HUDEP-2 (cell line): ENCODE measurements at regions not wholly inside any gene's neighbourhood (a gene's known extent, or its start where the extent isn't known, plus 50 kb on each side); places are given as distances from the start of the nearest gene placed in this dataset.

Experiments used
- DNase-seq, 76 experiments: peaks; one replicate each; lab custom pipeline; 2025; ENCODE audit not compliant: unreplicated experiment in 76 of 76; lab: John Stamatoyannopoulos, UW

- no peak for DNase-seq
Measured at GRCh38 chr13:80284290-80284689, 56.6 kb downstream of the SPRY2 start.

DNA sequence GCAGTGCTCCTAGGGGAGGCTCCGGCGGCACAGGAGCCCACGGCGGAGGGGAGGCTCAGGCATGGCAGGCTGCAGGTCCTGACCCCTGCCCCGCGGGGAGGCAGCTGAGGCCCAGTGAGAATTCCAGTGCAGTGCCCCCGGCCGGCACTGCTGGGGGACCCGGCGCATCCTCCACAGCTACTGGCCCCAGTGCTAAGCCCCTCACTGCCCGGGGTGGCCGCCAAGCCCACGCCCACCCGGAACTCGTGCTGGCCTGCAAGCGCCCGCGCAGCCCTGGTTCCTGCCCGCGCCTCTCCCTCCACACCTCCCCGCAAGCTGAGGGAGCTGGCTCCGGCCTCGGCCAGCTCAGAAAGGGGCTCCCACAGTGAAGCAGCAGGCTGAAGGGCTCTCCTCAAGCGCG lies 62.2 kb downstream of the SPRY2 start:
- DNase-seq, result no peak

DNA sequence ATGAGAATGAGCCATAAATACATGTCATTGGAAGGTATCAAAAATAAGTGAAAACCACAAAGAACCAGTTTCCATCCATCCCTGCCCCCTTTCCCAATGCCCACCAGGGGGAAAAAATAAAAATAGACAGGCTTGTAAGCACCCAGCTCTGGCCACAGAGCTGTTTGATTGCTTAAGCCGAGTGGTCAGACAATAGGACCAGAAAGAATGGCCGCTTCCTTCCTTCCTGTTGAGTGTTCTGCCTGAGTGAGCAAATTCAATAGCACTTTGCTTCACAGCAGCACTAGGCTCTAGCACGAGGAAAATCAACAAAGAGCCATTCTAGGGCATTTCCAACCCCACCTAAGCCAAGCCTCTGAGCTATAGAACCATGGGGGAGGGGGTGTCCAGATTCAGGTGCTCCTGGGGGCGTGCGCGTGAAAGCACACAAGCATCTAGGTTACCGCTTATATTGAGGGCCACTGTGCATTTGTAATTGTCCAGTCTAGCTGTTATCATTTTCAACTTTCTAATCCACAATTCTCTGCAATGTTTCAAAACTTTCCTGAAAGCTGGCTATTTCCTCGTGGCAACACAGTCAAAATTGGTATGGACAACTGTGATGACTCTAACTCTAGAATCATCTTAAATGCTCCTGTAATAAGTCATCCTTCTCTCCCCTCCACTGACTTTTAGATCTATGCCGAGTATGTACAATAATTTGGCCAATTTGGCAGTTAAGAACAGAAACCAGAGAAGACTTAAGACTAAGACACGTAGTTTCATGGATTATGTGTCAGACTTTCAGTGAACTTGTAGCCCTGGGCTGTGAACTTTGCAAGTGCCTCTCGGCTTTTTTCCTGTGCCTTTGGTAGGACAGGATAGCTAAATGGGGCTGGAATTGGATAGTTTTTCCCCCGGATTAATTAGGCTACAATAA lies 64.3 kb downstream of the SPRY2 start:
- no peak for DNase-seq

DNA sequence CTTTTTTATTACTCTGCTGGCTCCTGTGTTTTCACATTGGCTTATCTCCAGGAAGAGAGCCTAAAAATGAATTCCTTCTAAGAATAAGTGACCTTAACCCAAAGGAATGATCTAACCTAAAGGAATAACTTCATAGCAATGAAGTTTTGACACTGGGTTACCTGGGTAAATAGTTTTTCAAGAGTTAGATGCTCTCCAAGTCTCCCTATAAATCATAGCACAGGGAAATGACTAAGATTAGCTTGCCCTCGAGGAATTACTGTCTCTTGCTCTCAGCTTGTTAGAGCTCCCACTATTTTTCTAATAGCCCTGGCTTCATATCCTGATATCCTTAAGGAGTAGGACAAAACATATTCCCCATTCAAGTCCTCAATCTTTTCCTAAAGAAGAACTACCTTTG lies 66.3 kb downstream of the SPRY2 start:
- no peak for DNase-seq

- DNase-seq, result no peak
Measured at GRCh38 chr13:80273718-80274117, 67.2 kb downstream of the SPRY2 start.

GRCh38 chr13:80265348-80265747 lies 75.6 kb downstream of the SPRY2 start:
- no peak for DNase-seq

DNA sequence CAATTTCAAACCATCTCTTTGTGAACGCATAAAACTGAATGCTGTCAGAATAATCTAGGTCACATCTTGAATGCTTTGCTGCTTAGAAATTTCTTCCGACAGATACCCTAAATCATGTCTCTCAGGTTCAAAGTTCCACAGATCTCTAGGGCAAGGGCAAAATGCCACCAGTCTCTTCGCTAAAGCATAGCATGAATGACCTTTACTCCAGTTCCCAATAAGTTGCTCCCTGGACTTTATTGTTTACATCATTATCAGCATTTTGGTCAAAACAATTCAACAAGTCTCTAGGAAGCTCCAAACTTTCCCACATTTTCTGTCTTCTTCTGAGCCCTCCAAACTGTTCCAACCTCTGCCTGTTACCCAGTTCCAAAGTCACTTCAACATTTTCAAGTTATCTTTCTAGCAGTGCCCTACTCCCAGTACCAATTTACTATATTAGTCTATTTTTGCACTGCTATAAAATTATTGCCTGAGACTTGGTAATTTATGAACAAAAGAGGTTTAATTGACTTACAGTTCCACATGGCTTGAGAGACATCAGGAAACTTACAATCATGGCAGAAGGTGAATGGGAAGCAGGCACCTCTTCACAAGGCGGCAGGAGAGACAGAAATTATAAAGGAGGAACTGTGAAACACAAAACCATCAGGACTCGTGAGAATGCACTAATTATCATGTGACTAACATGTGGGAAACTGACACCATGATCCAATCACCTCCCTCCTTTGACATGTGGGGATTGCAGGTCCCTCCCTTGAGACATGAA lies 77.0 kb downstream of the SPRY2 start:
- DNase-seq, result no peak

- no peak for DNase-seq
Measured at GRCh38 chr13:80262051-80262695, 78.8 kb downstream of the SPRY2 start.

DNA sequence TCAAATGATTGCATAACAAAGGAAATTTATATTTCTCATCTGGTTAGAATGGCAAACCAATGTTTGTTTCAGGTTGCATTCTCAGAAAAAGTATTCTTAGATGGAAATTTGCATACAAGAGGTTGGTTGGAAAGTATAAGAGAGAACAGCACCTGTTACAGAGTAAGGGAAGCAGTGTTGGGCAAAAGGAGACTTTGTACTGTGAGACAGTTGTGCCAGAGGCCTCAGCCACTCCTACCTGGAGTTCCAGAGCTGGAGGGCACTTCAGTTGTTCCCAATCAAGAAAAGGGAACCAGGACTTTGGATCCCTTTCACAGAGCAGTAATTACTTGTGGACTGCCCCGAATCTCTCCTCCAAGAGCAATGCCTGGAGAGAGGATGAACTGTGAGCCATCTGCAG lies 81.8 kb downstream of the SPRY2 start:
- DNase-seq, result no peak

GRCh38 chr13:80256352-80256932 lies 84.5 kb downstream of the SPRY2 start:
- no peak for DNase-seq

DNA sequence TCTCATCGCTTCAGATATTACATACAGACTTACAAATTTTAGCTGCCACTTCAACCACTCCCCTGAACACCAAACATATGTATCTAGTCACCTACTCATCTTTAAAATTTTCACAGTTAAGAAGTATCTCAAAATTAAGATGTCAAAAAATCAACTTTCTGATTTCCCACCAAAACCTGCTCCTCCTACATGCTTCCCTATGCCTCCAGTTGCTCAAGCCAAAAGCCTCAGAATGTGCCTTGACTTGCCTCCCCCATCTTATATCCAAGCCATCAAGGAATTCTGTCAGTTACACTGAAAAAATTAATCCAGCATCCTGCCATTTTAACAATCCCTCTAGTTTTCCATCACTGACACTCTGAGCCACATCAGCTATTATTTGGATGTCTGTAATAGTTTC lies 85.0 kb downstream of the SPRY2 start:
- no peak for DNase-seq

DNA sequence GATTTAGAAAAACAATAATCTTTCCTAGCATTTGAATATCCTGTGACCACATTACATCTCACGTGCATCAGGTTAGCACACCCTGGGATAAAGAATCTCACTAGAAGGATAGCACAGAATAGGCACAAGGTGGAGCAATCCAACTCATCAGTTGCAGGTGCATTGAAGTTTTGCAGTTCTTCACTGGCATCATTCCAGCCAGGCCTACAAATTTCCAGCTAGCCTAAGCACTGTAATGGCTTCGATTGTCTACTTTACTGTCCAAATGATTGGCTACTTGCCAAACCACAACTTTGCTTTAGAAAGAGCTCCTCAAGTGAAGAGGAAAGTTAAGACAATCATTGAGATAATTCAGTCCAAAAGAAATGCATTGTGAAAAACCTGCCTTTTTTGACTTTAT lies 89.5 kb downstream of the SPRY2 start:
- DNase-seq, result peak in 7 of 76 experiments; percentile 3 to 36 (median 19)

DNA sequence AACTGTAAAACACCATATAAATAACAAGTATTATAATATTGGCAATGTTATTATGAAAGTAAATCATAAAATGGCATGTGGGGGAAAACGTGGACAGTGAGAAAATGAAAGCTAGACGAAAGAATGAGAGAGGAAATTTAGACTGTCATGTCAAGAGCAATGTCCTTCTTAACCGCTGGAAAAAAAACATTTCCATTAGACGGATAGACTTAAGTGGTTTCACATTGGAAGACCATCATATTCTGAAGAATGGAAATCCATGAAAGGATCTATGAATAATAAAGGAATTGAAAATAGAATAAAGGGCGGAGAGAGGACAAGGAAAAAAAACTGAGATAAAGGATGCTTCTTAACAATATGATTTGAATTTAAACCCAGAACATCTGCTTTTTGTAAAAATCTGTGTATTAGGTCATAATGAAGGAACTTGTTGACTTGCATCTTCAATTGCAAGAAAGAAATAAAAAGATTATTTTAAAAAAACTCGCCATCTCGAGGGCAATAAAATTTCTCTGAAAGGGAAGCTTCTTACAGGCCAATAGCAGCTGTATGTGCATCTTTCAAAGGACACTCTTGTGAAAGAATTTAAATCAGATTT lies 90.6 kb downstream of the SPRY2 start:
- no peak for DNase-seq

- DNase-seq, result no peak
Measured at GRCh38 chr13:80249516-80250212, 91.3 kb downstream of the SPRY2 start.

DNA sequence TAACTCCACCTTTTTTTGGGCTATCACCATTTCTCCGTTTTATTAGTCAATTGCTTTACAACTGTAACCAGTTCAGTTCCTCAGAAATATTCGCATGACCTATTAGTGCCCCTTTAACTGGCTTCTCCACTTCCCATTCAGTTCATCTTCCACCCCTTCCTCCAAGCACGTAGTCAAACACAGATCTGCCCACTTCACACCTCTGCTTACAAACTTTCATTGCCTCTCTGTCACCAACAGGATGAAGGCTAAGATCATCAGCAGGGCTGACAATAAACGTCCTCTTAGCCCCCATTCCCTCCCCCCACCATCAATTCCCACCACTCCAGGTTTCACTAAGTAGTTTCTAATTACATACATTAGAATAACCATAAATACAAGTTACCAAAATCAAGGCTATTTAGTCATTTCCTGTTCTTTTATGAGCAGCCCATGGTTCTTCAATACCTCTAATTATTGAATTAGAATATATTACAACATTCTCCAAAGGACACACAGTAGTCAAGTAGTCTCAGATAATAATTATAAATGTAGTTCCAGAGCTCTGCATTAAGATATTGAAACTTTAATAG lies 95.7 kb downstream of the SPRY2 start:
- no peak for DNase-seq

- no peak for DNase-seq
Measured at GRCh38 chr13:80244574-80244973, 96.4 kb downstream of the SPRY2 start.

GRCh38 chr13:80242728-80243427 lies 98.0 kb downstream of the SPRY2 start:
- no peak for DNase-seq

- DNase-seq, result no peak
Measured at GRCh38 chr13:80239571-80240255, 101.2 kb downstream of the SPRY2 start.

DNA sequence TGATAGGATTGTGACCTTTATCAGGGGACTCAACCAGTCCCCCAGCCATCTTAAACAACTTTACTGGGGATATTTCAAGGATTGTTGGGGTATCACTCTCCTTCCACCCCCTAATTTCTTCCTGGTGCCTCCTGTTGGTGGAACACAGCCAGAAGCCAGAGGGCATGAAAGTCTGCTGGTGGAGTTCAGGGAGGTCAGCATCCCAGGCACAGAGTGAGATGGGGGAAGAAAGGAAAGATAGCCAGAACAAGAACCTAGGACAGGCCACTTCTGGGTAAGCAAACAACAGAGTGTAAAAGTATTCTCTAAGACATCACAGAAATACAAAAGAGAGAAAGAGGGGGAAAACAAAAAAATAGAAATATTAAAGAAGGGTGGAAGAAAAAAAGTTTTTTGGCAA lies 101.8 kb downstream of the SPRY2 start:
- DNase-seq, result no peak
